GM19463 (cell line): ENCODE measurements at regions not wholly inside any gene's neighbourhood (a gene's known extent, or its start where the extent isn't known, plus 50 kb on each side); places are given as distances from the start of the nearest gene placed in this dataset.
"Not testable (repeated sequence)": the region's sequence is repeated elsewhere in the genome, so short reads cannot be mapped to it uniquely, and the experiment has no call there.

ENCODE experiments used
- ATAC-seq: cut with Tn5 transposase; IDR thresholded peaks from one replicate; pipeline ENCODE4 v1.9.1; 2021; ENCODE audit warnings: mild to moderate bottlenecking, moderate library complexity; ENCODE audit not compliant: unreplicated experiment

DNA sequence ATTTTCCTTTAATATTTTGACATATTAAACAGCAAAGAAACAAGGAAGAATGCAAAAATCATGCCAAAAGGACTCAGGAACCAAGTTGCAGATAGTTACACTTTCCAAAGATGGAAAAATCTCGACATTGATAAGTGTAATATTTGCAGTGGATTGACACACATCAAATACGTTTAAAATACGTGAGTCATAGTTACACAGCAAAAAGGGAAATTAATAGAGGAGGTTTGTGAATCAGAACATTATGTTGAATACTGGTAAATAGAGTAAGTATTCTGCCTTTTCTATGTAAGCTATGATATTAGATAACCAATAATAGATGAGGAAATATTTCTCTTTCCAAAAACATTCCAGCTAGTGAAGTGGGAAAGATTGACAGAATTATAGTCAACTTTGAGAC, 1761.3 kb upstream of the IGFBP7 start:
- ATAC-seq = no peak

DNA sequence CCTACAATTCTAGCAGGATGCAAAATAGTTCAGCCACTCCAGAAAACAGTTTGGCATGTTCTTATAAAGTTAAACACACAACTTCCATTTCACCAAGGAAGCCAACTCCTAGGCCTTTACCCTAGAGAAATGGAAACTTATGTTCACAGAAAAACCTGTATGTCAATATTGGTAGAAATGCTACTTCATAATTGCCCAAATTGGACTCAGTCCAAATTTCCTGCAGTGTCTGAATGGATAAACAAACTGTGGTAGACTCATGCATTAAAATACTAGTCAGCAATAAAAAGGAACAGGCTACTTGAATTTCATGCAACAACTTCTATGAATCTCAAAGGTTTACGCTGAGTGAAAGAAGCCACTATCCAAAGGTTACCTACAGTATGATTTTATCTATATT, 1738.8 kb upstream of the IGFBP7 start:
- ATAC-seq = no peak

- ATAC-seq = no peak
Measured at GRCh38 chr4:58843455-58843854, 1733.3 kb upstream of the IGFBP7 start.

GRCh38 chr4:58833126-58833525, 1722.9 kb upstream of the IGFBP7 start:
- no peak for ATAC-seq

- ATAC-seq = no peak
Measured at GRCh38 chr4:58825278-58825677, 1715.1 kb upstream of the IGFBP7 start.

GRCh38 chr4:58818560-58818959, 1708.4 kb upstream of the IGFBP7 start:
- not testable (repeated sequence) for ATAC-seq

DNA sequence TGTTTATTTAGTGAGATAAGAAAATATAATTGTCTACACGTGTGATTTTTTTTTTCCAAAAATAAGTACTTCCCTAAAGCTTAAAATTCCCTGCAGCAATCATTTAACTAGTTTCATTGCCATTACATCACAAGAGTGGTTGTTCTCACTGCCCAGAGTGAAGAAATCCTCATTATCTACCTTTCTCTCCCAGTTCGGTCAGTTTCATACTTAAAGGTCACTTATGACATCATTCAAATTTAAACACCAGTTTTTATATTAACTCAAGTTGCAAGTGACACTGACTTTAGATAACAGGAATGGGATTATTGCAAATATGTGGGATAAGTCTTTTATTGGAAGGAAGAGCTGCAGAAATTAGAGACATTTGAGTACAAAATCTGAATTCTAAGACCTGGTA, 1699.8 kb upstream of the IGFBP7 start:
- no peak for ATAC-seq

GRCh38 chr4:58809366-58809765, 1699.2 kb upstream of the IGFBP7 start:
- no peak for ATAC-seq

- no peak for ATAC-seq
Measured at GRCh38 chr4:58808817-58809216, 1698.6 kb upstream of the IGFBP7 start.

GRCh38 chr4:58807843-58808615, 1697.8 kb upstream of the IGFBP7 start:
- ATAC-seq = no peak

DNA sequence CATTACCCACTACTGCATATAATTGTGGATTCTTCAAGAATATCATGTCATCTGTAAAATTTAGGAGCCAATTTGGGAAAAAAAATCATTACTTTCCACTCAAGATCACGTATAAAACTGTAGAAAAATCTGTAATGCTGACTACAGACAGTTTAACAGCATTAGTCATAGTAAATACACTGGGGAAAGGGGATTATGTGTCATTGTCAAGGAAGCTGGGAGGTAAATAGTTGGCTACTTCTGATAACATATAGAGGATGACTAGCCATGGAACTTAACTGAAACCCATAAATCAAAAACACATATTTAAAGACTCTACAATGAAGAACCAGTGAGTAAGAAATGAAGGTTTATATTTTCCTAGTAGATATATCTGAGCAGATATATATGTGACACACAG, 1666.4 kb upstream of the IGFBP7 start:
- no peak for ATAC-seq

DNA sequence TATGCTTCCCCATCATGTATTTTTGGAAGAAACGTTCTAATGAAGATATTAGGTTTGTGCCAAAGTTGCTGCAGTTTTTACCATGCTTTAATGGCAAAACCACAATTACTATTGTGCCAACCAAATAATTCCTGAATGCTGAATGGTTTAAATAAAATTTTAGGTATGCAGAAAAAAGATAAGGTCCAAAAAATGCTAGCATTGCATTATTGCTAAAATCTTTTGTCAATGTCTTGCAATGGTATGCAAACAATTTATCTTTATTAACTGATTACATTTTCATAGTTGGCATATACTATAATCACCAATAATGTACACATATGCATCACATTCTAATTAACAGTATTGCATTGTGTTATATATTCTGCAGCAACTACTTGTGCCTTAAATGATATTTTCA, 1657.4 kb upstream of the IGFBP7 start:
- ATAC-seq = no peak

DNA sequence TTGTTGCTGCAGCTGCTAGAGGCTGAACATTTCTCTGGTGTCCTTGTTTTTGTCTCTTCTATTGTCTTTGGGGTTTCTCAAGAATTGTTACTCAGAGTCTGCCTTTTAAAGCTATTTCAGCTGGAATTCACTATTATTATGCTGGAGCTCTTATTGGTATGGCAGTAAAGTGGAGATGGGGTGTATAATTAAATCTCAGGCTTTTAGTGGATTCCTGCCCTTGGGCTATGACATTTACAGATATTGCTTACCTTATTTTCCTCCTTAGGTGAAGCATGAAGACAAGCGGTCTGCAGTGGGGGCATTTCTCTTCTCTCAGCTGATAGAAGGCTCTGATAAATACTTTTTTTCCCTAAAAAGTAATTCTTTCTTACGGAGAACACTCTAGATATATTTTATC, 1656.6 kb upstream of the IGFBP7 start:
- ATAC-seq = no peak

DNA sequence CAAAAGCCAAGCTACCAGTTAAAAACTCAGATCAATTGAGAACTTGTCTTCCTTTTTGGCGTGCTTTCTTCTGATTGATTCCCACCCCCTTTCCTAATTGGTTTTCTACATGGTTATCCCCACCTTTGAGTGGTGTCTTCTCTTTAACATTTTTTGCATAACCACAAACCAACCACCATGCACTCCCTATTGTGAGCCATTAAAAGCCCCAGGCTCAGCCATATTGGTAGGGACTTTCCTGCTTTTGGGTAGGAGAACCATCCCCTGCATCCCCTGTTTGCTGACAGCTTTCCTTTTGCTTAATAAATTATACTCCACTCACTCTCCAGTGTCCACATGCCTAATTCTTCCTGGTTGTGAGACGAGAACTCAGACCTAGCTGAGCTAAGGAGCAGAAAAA, 1651.4 kb upstream of the IGFBP7 start:
- ATAC-seq = peak; percentile 57

GRCh38 chr4:58760737-58761136, 1650.6 kb upstream of the IGFBP7 start:
- ATAC-seq = no peak

DNA sequence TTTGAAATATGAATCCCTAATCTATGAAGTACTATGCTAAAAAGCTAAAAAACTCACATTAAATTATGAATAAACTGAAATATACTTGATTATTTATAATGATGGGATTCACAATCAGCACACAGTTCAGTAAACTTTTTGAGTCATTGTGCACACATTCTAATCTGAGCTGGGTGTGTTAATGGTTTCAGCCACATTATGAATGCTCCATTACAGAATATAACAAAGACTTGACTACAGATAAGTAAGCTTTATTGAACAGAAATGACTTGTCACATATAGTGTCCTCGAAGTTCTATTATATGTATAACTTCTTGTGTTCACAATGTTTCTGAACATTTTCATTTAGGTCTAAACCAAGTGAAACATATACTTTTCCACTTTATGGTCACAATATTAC, 1649.9 kb upstream of the IGFBP7 start:
- ATAC-seq = no peak

DNA sequence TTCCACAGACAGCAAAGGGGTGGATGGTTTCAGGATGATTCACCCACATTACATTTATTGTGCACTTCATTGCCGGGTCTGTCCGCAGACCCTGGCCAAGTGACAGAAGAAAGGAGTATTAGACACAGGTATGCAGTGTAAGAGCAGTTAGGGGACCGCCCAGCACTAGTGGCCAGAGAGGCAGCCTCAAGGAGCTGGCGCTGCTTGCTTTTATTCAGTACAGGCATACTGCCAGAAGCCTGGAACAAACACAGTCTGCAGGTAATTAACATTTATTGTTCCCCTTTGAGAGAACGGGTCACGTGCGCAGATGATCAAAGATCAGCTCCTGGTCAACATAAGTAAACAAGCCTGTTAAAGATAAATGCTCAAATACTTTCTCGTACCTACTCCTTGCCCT, 1639.0 kb upstream of the IGFBP7 start:
- no peak for ATAC-seq

DNA sequence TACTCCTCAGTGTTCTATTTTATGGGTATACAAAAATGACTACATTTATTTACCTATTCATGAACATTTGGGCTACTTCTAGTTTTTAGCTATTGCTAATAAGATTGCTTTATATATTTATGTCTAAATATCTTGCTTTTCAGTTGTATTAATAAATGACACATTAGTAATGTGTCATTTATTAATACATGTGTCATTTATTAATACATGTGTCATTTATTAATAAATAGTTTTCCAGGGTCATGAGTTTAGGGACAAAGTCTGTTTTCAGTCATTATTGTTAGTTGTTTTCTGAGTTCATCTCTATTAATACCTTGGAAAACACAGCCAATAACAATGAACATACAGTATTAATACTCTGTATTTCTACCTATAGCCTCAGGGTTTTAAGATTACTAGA, 1630.7 kb upstream of the IGFBP7 start:
- no peak for ATAC-seq

DNA sequence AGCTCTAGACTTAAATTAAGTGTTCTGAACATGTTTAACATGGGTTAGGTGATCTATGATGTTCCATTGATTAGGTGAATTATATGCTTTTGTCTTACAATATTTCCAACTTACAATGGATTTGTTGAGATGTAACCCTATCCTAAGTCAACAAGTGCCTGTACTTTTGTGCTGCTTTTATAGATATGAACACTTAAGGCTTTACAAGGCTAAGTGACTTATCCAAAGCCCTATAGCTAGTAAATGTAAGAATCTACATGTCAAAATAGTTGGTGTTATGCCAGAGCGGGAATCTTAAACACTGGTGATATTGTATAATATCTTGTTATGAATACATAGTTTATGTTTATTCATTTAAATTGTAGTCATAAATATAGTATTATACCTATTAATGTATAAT, 1629.1 kb upstream of the IGFBP7 start:
- no peak for ATAC-seq

GRCh38 chr4:58738375-58738774, 1628.2 kb upstream of the IGFBP7 start:
- no peak for ATAC-seq

DNA sequence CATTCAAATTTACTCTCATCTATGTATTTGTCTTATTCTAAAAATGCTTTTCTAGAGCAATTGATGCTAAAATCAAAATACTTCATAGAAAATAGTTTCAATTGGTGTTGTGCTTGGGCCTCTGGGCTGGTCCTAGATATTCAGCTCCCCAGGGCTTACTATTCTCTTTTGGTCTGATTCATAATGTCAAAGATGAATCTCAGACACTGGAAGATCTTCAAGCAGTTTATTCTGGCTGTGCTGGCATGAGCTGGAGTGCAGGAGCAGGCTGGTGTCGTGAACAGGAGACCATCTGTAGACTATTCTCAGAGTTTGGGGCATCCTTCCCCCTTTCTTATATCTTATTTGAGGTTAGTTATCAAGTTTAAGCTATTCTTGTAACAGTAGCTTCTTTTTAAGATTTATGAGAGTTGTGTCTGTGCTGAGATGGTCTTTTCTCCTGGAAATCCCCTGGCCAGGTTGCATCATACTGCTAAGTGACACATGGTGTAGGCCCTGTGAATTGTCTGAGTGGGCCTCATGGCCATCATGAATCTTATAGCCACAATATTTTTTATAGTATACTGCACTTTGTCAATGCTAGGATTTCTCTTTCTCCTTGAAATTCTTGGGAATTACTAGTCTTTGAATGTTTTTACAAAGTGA, 1624.0 kb upstream of the IGFBP7 start:
- ATAC-seq = peak; percentile 86

DNA sequence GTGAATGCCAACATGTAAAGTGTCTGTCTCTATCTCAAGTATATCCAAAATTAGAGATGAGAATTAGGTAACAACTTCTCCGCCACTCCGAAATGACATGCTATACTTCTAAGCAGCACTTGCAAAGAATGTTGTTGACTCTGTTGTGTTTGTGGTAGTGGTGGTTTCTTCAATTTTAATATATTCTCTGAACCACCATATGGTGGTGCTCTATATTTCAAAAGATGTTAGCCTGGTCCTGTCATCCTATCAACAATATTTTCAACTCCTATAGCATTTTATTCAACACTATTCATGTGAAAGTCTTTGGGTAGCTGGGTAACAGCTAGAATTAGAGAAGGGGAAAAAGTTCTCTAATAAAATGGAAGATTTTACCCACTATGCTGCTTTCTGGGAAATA, 1622.8 kb upstream of the IGFBP7 start:
- no peak for ATAC-seq

DNA sequence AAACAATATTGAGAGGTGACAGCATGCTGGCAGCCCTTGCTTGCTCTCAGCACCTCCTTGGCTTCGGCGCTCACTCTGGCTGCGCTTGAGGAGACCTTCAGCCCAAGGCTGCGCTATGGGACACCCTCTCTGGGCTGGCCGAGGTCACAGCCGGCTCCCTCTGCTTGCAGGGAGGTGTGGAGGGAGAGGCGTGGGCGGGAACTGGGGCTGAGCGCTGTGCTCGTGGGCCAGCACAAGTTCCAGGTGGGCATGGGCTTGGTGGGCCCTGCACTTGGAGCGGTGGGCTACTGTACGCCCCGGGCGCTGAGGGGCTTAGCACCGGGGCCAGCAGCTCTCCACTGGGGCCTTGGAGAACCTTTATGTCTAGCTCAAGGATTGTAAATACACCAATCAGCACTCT, 1613.8 kb upstream of the IGFBP7 start:
- ATAC-seq = no peak
